PC-3 (cell line): ENCODE measurements at regions not wholly inside any gene's neighbourhood (a gene's known extent, or its start where the extent isn't known, plus 50 kb on each side); places are given as distances from the start of the nearest gene placed in this dataset.
"Not testable (repeated sequence)": the region's sequence is repeated elsewhere in the genome, so short reads cannot be mapped to it uniquely, and the experiment has no call there.

ENCODE experiments used
- ATAC-seq: fragments of 200-7000 bp; cut with Tn5 transposase; 2 replicates; pipeline ENCODE4 v1.9.1; 2020; ENCODE audit warnings: mild to moderate bottlenecking, moderate library complexity
- BruUV-seq: library from RNA; stranded (reverse); fragments of 400-500 nt; replicated peaks from 2 replicates; lab custom pipeline; 2021; lab: Mats Ljungman, UMichigan
- CTCF ChIA-PET: fragments of 300-600 bp; sonication (Branson Sonifier 250); formaldehyde crosslinking; loops from one replicate; lab custom pipeline; 2022; ENCODE audit warnings: antibody characterized with exemption; lab: Charles Lee
- POLR2A ChIA-PET: fragments of 300-600 bp; sonication (Branson Sonifier 250); formaldehyde crosslinking; loops from one replicate; lab custom pipeline; 2022; ENCODE audit warnings: antibody characterized with exemption; ENCODE audit not compliant: unreplicated experiment; lab: Charles Lee
- DNase-seq: peaks from one replicate; pipeline ENCODE4 v3.0.0-alpha.2; 2015
- H2AFZ ChIP-seq: fragments of 300-600 bp; sonication (generic); 2 replicates; pipeline ENCODE4 v1.6.0; 2016; ENCODE audit warnings: antibody characterized with exemption, low read length
- H3F3A ChIP-seq: fragments of 300-600 bp; sonication (generic); one replicate; pipeline ENCODE4 v1.6.0; 2017; ENCODE audit warnings: antibody characterized with exemption, low read length, control low read depth, mild to moderate bottlenecking; ENCODE audit not compliant: unreplicated experiment
- H3K27ac ChIP-seq: fragments of 300-600 bp; sonication (generic); 2 replicates; pipeline ENCODE4 v1.5.1; 2016; ENCODE audit warnings: mild to moderate bottlenecking, low read length
- H3K27me3 ChIP-seq: fragments of 300-600 bp; sonication (generic); 2 replicates; pipeline ENCODE4 v1.6.1; 2016; ENCODE audit warnings: low read length, mixed read lengths
- H3K36me3 ChIP-seq: fragments of 300-600 bp; sonication (generic); 2 replicates; pipeline ENCODE4 v1.6.1; 2016; ENCODE audit warnings: low read depth, mixed run types, low read length, mixed read lengths
- H3K4me1 ChIP-seq: fragments of 300-600 bp; sonication (generic); 2 replicates; pipeline ENCODE4 v1.5.1; 2016; ENCODE audit warnings: low read length; ENCODE audit not compliant: insufficient read depth
- H3K4me2 ChIP-seq: fragments of 300-600 bp; sonication (generic); 2 replicates; pipeline ENCODE4 v1.6.0; 2016; ENCODE audit warnings: low read length
- H3K4me3 ChIP-seq: fragments of 300-600 bp; sonication (generic); 2 replicates; pipeline ENCODE4 v1.5.1; 2016; ENCODE audit warnings: mild to moderate bottlenecking, low read length, mixed read lengths
- H3K79me2 ChIP-seq: fragments of 300-600 bp; sonication (generic); 2 replicates; pipeline ENCODE4 v1.6.1; 2017; ENCODE audit warnings: low read length, mixed read lengths
- H3K9ac ChIP-seq: fragments of 300-600 bp; sonication (generic); 2 replicates; pipeline ENCODE4 v1.6.0; 2016; ENCODE audit warnings: mild to moderate bottlenecking, low read length
- H3K9me2 ChIP-seq: fragments of 300-600 bp; sonication (generic); replicated peaks from 2 replicates; pipeline ENCODE4 v1.6.1; 2016; ENCODE audit warnings: mixed run types, low read length, mixed read lengths
- H3K9me3 ChIP-seq: fragments of 300-600 bp; sonication (generic); 2 replicates; pipeline ENCODE4 v1.6.1; 2016; ENCODE audit warnings: low read length, mixed read lengths
- H4K20me1 ChIP-seq: fragments of 300-600 bp; sonication (generic); 2 replicates; pipeline ENCODE4 v1.6.1; 2016; ENCODE audit warnings: low read length, mixed read lengths
- CTCF ChIP-seq: fragments of 300-600 bp; sonication (generic); conservative IDR thresholded peaks from 2 replicates; pipeline ENCODE4 v1.5.1; 2017; ENCODE audit warnings: antibody characterized with exemption, low read depth, mild to moderate bottlenecking, low read length
- EZH2 ChIP-seq: fragments of 300-600 bp; sonication (generic); IDR thresholded peaks from one replicate; pipeline ENCODE4 v1.6.1; 2017; ENCODE audit warnings: antibody characterized with exemption, mild to moderate bottlenecking, low read length; ENCODE audit not compliant: unreplicated experiment
- EZH2phosphoT487 ChIP-seq: fragments of 300-600 bp; sonication (generic); IDR thresholded peaks from 2 replicates; pipeline ENCODE4 v1.6.1; 2018; ENCODE audit warnings: mild to moderate bottlenecking, antibody characterized with exemption, low read length, borderline replicate concordance
- intact Hi-C: fragments of 100-400 bp; cut with micrococcal nuclease; formaldehyde crosslinking; loops from 2 replicates; pipeline ENCODE4 v1.9.0; 2023

GRCh38 chr10:59975918-59976317 is 69.6 kb upstream of the CCDC6 start:
- H3K4me2 ChIP-seq, H3K27me3 ChIP-seq, intact Hi-C loops, H3K9me3 ChIP-seq, H4K20me1 ChIP-seq, CTCF ChIA-PET, POLR2A ChIA-PET, H3K9me2 ChIP-seq, BruUV-seq, H3K4me3 ChIP-seq, H2AFZ ChIP-seq, H3K79me2 ChIP-seq, ATAC-seq, H3K27ac ChIP-seq, DNase-seq, H3F3A ChIP-seq, H3K36me3 ChIP-seq, H3K9ac ChIP-seq: not testable (repeated sequence)
- H3K4me1 ChIP-seq: peaks cover 16% of the 10 kb centered on the region

GRCh38 chr10:59971915-59972314 is 65.6 kb upstream of the CCDC6 start:
- Histone ChIP-seq H3K4me1 (peaks cover 35% of the 10 kb centered on the region), H3K36me3 (no peaks in the 10 kb centered on the region), H3K4me3 (no peak overlapping the region), H3K9me3 (no peaks in the 10 kb centered on the region), H3K9me2 (no peaks in the 10 kb centered on the region), H3K27me3 (no peaks in the 10 kb centered on the region), H3K9ac (no peak overlapping the region), H4K20me1 (no peaks in the 10 kb centered on the region), H3K4me2 (peak overlapping the region; percentile 11; the same call in 1 of the 2 replicates), H2AFZ (0 out of 2 replicates have a peak overlapping the region, but pooled peaks have one; percentile 0), H3F3A (no peaks in the 10 kb centered on the region), H3K27ac (no peak overlapping the region), H3K79me2 (no peaks in the 10 kb centered on the region)
- intact Hi-C loops: no loop called here
- ChIA-PET CTCF (no interaction called here), POLR2A (no interaction called here)
- no TSS peak for BruUV-seq
- ATAC-seq (peak; percentile 62), DNase-seq (peak; percentile 72)
- TF ChIP-seq EZH2 (no peak), CTCF (no peak), EZH2phosphoT487 (no peak)

- BruUV-seq: no TSS peak
- CTCF ChIA-PET: no interaction called here
These were observed 64.3 kb upstream of the CCDC6 start for GRCh38 chr10:59970396-59971368.

More at GRCh38 chr10:59970396-59971368, 64.3 kb upstream of the CCDC6 start:
- TF ChIP-seq EZH2phosphoT487: no peak
- TF ChIP-seq CTCF: no peak
- no peak for TF ChIP-seq EZH2
- H3K27me3 ChIP-seq: no peaks in the 10 kb centered on the region
- H3K4me3 ChIP-seq: no peak overlapping the region
- no peak overlapping the region for H3K9ac ChIP-seq
- H3K4me2 ChIP-seq: no peak overlapping the region
- POLR2A ChIA-PET: no interaction called here
- no peak for ATAC-seq
- no peaks in the 10 kb centered on the region for H4K20me1 ChIP-seq
- no peaks in the 10 kb centered on the region for H3K36me3 ChIP-seq
- no peaks in the 10 kb centered on the region for H3F3A ChIP-seq
- H3K79me2 ChIP-seq: no peaks in the 10 kb centered on the region
- peaks cover 45% of the 10 kb centered on the region for H3K4me1 ChIP-seq
- no peak for DNase-seq
- no peaks in the 10 kb centered on the region for H3K9me3 ChIP-seq
- no peak overlapping the region for H2AFZ ChIP-seq
- no peak overlapping the region for H3K27ac ChIP-seq
- intact Hi-C loops: no loop called here
- H3K9me2 ChIP-seq: no peaks in the 10 kb centered on the region
